Fibroblast of lung (primary cell): ENCODE measurements at regions not wholly inside any gene's neighbourhood (a gene's known extent, or its start where the extent isn't known, plus 50 kb on each side); places are given as distances from the start of the nearest gene placed in this dataset.

Experiments
- EZH2 ChIP-seq: IDR thresholded peaks from 2 replicates; pipeline ENCODE4 v1.5.1; 2012; ENCODE audit warnings: low read length, control low read depth, mild to moderate bottlenecking; ENCODE audit errors: missing control alignments
- TF ChIP-seq, protein P1 (sequence below), 2 donors: IDR thresholded peaks in 1 of 2; conservative IDR thresholded peaks in 1 of 2; 1 replicate in 1 of 2; 2 replicates in 1 of 2; pipeline ENCODE4 v1.5.1; 2011 to 2012; ENCODE audit warnings: low read length in 2 of 2, control low read depth in 1 of 2, inconsistent platforms in 1 of 2, low read depth in 1 of 2, mild to moderate bottlenecking in 1 of 2

DNA sequence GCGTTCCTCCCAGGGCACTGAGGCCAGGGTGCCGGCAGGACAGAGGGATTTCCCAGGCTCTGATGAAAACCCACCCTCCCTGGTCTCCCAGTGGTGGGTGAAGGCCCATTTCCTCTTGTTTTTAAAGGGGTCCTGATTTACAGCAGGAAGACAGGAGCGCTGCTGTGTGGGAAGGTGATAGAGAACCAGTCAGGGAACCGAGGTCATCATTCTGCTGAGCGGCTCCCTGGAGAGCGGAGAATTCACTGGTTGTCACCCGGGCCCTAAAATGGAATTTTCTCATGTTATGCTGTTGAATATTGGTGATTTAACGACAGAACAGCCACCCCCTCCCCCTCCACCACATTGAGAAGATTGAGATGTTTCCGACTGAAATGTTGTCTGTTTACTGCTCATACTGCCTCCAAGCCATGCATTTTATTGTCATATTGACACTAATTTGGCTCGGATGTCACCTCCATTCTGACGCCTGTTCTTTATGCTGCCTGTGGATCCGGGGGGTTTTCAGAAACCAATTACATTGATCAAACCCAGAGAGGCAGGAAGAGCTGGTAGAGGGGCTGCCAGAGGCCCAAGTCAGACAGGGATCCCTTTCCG lies 225.2 kb downstream of the GLI2 start:
- TF ChIP-seq, protein P1, sequence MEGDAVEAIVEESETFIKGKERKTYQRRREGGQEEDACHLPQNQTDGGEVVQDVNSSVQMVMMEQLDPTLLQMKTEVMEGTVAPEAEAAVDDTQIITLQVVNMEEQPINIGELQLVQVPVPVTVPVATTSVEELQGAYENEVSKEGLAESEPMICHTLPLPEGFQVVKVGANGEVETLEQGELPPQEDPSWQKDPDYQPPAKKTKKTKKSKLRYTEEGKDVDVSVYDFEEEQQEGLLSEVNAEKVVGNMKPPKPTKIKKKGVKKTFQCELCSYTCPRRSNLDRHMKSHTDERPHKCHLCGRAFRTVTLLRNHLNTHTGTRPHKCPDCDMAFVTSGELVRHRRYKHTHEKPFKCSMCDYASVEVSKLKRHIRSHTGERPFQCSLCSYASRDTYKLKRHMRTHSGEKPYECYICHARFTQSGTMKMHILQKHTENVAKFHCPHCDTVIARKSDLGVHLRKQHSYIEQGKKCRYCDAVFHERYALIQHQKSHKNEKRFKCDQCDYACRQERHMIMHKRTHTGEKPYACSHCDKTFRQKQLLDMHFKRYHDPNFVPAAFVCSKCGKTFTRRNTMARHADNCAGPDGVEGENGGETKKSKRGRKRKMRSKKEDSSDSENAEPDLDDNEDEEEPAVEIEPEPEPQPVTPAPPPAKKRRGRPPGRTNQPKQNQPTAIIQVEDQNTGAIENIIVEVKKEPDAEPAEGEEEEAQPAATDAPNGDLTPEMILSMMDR (conservative IDR thresholded peaks at IDR 0.05 in 1 of 2, IDR thresholded peaks at IDR 0.05 in 1 of 2; ENCODE audit: low read depth in 1 of 2, low read length in 2 of 2): no peak
- TF ChIP-seq EZH2: no peak
